ENCODE measurements at regions not wholly inside any gene's neighbourhood (a gene's known extent, or its start where the extent isn't known, plus 50 kb on each side); places are given as distances from the start of the nearest gene placed in this dataset.
A peak's percentile ranks its signal among the peaks of the same experiment; 100 is the strongest.

DNA sequence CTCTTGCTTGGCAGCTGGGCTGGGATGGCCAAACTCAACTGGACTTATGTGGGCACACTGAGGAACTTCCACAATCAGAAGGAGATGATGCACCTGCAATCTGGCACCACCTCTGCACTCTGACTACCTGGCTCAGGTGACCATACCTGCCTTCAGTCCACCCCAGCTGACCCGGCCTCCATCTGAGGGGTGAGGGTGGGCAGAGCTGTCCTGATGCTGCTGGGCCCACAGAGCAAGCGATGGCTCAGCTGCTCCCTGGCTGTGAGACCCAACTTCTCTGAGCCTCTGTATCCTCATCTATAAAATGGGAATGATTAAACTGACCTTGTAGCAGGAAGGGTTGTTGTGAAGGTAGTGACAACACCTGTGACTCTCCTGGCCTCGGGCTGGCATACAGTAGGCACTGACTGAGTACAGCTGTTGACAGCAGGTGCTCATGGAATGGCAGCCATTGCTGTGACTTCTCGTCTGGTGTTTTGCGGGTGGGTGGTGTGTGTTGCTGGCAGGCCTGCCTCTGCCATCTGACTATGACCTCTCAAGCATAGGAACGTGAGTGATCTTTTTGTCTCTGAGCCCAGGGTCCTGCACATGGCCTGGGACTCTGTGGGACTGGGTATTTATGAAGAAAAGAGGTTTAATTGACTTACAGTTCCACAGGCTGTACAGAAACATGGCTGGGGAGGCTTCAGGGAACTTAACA is 438.5 kb downstream of the PTPRU start:
- Histone ChIP-seq H3K36me3 (no peaks in the 10 kb centered on the region), H3K4me3 (no peak overlapping the region), H3K27ac (peak overlapping the region; percentile 96), H3K4me1 (peaks cover 29% of the 10 kb centered on the region), H3K27me3 (no peaks in the 10 kb centered on the region), H3K9me3 (replicated peaks) (no peaks in the 10 kb centered on the region)
- no peak for DNase-seq

DNA sequence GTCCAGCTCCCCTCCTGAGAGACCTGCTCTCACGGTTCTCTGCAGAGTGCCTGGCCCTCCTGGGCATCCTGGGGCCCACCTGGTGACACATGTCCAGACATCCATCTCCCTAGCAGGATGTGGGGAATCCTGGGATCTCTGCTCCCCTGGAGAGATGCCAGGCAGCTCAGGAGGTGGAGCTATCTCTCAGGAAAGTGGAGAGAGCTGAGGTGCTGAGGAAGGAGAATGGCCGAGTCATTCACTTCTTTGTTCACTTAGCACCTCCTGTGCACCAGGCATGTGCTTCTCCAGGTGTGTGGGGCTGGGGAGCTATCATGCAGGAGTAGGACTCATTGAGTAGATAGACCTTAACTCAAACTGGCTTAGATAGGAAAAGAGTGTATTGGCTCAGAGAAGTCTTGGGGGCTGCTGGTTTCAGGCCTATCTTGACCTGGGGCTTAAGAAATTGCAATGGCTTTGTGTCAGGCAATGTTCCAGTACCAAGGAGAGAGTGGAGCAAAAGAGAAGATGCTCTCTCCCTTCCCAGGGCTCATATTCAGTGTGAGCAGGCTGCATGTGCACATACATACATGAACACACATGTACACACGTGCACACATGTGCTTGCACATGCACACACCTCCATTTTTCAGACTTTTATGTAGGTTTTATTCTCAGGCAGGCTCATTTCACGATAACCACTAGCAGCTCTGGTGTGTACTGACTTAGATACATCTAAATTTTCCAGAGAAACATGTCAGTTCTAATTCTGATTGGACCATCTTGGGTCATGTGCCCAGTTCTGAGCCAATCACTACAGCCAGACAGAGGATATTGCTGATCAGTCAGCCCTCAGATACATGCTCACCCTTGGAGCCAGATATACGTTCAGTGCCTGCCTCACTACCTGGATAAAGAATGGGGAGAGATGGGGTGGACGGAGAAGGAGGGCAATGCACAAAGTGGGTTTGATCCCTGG is 437.6 kb downstream of the PTPRU start:
- Histone ChIP-seq H3K4me1 (peaks cover 29% of the 10 kb centered on the region), H3K27me3 (no peaks in the 10 kb centered on the region), H3K36me3 (no peaks in the 10 kb centered on the region), H3K4me3 (no peak overlapping the region), H3K27ac (peak overlapping the region; percentile 96; the same call in 1 of the 2 replicates), H3K9me3 (replicated peaks) (no peaks in the 10 kb centered on the region)
- peak; percentile 57 to 73 for DNase-seq

DNA sequence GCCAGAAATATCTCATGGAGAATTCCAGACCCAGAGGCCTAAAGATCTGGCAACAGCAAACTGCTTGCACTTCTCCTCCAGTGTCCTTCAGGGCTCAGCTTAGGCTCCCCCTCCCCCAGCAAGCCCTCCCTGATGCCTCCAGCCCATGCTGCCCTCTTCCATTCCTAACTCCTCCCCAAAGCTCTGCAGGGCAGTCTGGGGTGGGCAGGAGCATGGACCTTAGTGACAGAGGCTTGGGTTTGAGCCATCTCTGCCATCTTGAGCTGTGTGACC is 436.8 kb downstream of the PTPRU start:
- Histone ChIP-seq H3K4me1 (peaks cover 29% of the 10 kb centered on the region), H3K36me3 (no peaks in the 10 kb centered on the region)
- no peak for DNase-seq

DNA sequence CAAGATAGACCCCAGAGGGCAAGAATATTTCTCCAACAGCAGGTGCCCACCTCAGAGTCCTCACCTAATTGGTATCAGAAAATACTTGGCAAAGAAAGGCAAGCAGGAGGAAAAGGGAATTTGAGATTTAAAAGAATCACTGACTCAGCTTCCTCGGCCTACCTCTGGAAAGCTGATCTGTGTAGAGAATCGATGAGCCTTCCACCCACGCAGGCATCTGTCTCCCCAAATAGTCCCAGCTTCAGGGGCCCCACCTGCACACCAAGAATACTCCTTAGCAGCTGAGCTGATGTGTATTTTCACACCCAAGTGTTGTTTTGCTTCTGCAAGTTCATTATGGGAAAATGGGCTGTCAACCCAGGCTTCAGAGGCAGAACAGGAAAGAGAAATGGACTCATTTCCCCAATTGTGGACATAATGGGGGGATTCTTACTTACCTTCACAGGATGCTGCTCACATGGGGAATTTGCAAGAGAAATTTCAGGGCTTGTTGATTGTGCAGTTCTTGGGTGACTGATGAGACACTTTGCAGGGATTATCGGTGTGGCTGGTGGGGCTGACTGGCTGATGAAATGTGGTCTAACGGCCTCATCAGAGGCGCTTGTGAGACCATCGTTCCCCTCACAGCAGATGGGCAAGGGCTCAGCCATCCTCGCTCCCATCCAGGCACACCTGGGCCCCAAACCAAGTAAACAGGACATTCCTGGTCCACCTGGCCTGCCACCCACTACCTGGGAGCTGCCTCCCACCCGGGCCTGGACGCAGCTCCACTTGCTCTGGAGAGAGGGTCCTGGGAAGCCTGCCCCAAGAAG is 436.3 kb downstream of the PTPRU start:
- Histone ChIP-seq H3K27me3 (no peaks in the 10 kb centered on the region), H3K27ac (no peak overlapping the region), H3K4me1 (peaks cover 29% of the 10 kb centered on the region), H3K4me3 (no peak overlapping the region), H3K36me3 (no peaks in the 10 kb centered on the region), H3K9me3 (replicated peaks) (no peaks in the 10 kb centered on the region)
- no peak for DNase-seq

More for the DNA sequence above, 436.8 kb downstream of the PTPRU start:
- H3K4me3 ChIP-seq: no peak overlapping the region
- no peaks in the 10 kb centered on the region for H3K27me3 ChIP-seq
- no peak overlapping the region for H3K27ac ChIP-seq
- H3K9me3 ChIP-seq (replicated peaks): no peaks in the 10 kb centered on the region

DNA sequence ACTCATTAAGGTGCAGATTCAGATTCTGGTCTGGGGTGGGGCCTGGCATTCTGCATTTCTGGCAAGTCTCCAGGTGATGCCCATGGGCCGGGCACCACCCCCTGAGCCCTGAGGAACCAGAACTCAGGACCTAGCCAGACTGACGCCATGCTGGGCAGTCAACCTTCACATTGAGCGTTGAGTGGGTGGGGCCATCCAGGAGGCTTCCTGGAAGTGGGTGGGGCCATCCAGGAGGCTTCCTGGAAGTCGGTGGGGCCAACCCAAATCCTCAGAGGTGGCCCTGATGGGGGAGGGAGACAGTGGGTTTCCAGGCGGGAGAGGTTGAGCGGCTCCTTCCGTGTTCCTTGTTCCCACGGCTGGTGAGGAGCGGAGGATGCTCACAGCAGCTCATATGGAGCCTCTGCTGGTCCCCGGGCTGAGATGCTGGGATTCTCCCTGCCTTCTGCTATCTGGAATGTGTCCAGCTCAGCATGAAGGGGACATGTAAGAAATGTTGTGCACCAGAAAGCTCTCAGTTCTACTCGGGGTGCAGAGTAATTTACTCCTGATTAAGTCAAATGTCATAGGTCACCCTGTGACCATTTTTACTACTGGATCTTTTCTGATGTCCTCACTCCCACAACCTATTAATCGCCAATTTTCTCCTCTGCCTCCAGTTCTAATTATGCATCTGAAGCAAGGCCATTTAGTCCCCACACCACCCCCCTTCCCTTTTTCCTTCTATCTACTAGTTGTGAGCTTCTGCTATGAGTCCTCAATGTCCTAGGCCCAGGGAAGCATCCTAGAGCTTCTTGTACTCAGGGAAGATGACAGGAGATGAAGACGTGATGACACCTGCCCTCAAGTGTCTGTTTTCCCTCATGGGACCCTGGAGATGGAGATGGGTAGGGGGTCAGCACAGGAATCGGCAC is 435.4 kb downstream of the PTPRU start:
- H3K4me3 ChIP-seq: no peak overlapping the region
- no peak overlapping the region for H3K27ac ChIP-seq
- no peaks in the 10 kb centered on the region for H3K36me3 ChIP-seq
- H3K27me3 ChIP-seq: no peaks in the 10 kb centered on the region
- peaks cover 28% of the 10 kb centered on the region for H3K4me1 ChIP-seq
- DNase-seq: no peak
- no peaks in the 10 kb centered on the region for H3K9me3 ChIP-seq (replicated peaks)

DNA sequence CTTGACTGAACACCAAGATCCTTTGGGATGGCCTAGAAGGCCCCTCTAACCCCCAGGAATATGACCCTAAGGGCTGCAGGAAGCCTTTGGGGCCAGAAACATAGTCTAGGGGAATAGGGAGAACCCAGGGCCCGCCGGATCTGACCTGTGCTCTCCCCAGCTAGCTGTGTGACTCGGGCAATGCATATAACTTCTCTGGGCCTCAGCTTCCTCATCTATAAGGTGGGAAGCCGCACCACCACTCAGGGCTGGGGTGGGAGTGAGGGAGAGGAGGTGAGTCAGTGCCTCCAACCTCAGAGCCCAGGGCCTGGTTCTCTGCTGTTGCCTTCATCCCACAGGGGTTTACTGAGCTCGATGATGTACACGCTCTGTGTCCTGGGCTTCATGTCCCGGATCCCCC is 434.4 kb downstream of the PTPRU start:
- DNase-seq: no peak
- Histone ChIP-seq H3K27ac (no peak overlapping the region), H3K9me3 (replicated peaks) (no peaks in the 10 kb centered on the region)

DNA sequence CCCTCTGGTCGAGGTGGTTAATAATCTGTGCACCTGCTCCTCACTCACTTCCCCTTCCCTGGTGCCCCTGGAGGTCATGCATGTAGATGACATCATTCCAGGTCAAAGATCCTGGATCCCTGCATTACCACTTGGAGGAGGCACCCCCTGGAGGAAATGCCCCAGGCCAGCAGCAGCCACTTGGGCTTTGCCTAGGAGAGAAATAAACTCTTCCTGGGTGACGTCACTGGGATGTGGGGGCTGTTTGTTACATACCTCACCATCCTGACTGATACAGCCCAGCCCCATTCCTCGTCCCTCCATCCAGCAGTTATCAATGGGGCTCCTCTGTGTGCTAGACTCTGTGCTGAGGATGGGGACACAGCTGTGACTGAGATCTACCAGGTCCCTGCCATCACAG is 433.6 kb downstream of the PTPRU start:
- Histone ChIP-seq H3K4me3 (no peak overlapping the region), H3K36me3 (no peaks in the 10 kb centered on the region), H3K9me3 (replicated peaks) (no peaks in the 10 kb centered on the region), H3K4me1 (peaks cover 14% of the 10 kb centered on the region), H3K27ac (no peak overlapping the region), H3K27me3 (no peaks in the 10 kb centered on the region)
- DNase-seq: no peak

More for the DNA sequence above, 434.4 kb downstream of the PTPRU start:
- Histone ChIP-seq H3K36me3 (no peaks in the 10 kb centered on the region), H3K4me3 (no peak overlapping the region), H3K27me3 (no peaks in the 10 kb centered on the region), H3K4me1 (peaks cover 19% of the 10 kb centered on the region)

DNA sequence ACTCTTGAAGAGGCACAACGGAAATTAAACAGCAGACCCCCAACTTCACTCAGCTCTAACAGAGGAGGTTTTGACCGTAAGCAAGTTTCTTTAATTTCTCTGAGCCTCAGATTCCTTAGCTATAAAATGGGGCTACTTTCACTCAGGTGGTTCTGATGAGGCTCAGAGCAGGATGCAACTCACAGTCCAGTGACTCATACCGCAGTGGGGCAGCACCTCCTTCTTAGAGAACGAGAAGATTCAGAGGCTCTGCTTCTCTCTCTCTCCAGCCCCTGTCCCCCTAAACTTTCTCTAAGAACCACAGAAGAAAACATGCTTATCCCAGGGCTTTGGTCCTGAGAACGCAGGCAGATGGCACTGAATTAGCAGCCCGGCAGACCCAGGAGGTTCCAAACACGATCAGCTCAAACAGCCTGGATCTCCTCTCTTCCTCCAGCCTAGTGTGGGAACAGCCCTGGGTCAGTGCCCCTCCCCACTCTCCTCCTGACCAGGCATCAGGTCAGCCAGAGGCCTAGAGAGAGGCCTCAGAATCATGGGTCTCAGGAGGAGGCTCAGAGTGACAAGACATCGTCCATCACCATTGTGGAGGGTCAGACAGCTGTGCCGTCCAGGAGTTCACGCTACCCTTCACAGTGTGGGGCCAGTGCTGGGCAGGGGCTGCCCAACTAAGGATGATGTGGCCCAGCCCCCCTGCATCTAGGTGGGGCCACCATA is 433.0 kb downstream of the PTPRU start:
- H3K4me1 ChIP-seq: peaks cover 9% of the 10 kb centered on the region; the same call in 1 of the 2 replicates
- no peak overlapping the region for H3K27ac ChIP-seq
- H3K4me3 ChIP-seq: no peak overlapping the region
- DNase-seq: no peak
- no peaks in the 10 kb centered on the region for H3K27me3 ChIP-seq
- H3K9me3 ChIP-seq (replicated peaks): no peaks in the 10 kb centered on the region
- H3K36me3 ChIP-seq: no peaks in the 10 kb centered on the region

DNA sequence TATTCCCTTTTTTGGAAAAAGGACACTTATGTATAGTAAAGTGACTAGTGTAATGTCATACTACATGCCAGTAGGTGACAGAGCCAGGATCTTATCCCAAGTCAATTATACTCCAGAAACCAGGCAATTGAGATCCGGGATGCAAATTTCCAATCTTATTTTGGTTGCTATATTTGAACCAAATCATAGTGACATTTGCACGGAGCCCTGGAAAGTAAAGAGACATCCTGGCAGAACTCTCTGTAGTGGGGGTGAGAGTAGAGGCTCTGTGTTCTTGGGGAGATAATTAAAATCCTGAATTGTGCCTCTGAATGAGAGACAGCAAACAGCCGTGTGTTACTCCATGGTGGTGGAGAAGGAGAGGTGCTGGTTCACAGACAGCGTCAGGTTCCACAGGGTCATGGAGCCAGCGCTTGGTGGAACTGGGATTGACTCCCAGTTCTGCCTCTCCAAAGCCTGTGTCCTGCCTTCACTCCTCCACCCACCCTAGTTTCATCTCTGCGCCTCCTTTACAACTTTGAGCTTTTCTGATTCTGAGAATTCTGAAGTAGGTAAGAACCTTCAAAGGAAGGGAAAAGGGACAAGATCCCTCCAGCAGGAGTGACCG is 432.3 kb downstream of the PTPRU start:
- Histone ChIP-seq H3K4me1 (peaks cover 2% of the 10 kb centered on the region; the same call in 1 of the 2 replicates), H3K27me3 (no peaks in the 10 kb centered on the region), H3K27ac (no peak overlapping the region), H3K36me3 (no peaks in the 10 kb centered on the region), H3K9me3 (replicated peaks) (no peaks in the 10 kb centered on the region), H3K4me3 (no peak overlapping the region)
- DNase-seq: no peak

DNA sequence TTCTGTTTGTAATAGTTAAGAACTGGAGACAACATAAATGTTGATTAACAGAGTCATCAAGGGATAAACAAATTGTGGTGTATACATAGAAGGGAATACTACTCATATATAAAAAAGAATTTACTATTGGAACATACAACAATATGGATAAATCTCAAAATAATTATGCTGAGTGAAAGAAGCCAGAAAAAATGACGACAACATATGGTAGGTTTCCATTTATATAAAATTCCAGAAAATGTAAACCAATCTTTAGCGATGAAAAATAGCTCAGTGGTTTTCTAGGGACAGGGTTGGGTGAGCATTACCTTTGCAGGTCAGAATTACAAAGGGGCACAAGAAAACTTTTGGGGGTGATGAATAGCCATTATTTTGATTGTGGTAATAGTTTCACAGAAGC is 431.6 kb downstream of the PTPRU start:
- no peaks in the 10 kb centered on the region for H3K27me3 ChIP-seq
- no peaks in the 10 kb centered on the region for H3K4me1 ChIP-seq

DNA sequence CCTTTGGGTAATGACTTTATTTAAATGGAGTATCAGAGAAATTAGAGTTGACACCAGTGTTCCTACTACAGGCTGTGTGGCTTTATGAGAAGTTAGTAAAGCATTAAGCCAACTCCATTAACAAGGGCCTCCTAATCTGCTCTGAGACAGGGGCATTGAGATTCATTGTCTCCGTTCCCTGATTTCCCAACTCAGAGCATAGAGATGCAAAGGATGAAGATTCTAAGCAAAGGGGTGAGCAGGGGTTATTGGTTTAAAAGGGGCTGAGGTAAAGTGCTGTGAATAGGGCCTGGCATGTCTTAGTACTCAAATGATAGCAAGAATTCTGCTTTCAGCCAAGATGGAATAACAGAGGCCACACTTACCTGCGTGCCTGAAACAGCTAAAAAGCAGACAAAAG is 428.4 kb downstream of the PTPRU start:
- DNase-seq: no peak
- no peaks in the 10 kb centered on the region for H3K27me3 ChIP-seq
- no peaks in the 10 kb centered on the region for H3K4me1 ChIP-seq
- no peak overlapping the region for H3K27ac ChIP-seq
- H3K36me3 ChIP-seq: no peaks in the 10 kb centered on the region
- H3K9me3 ChIP-seq (replicated peaks): peaks cover 4% of the 10 kb centered on the region; the same call in 1 of the 2 replicates
- H3K4me3 ChIP-seq: no peak overlapping the region

More for the DNA sequence above, 431.6 kb downstream of the PTPRU start:
- no peak overlapping the region for H3K27ac ChIP-seq
- no peak for DNase-seq
- no peak overlapping the region for H3K4me3 ChIP-seq
- H3K36me3 ChIP-seq: no peaks in the 10 kb centered on the region
- H3K9me3 ChIP-seq (replicated peaks): no peaks in the 10 kb centered on the region

DNA sequence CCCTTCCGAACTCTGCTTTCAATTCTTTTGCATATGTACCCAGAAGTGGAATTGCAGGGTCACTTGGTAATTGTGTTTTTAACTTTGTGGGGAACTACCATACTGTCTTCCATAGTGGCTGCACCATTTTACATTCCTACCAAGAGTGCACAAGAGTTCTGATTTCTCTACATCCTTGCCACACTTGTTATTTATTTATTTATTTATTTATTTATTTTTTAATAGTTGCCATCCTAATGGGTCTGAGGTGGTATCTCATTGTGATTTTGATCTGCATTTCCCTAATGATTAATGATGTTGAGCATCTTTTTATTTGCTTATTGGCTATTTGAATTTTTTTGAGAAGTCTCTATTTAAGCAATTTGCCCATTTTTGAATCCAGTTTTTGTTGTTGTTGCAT is 422.4 kb downstream of the PTPRU start:
- Histone ChIP-seq H3K27me3 (no peaks in the 10 kb centered on the region), H3K4me3 (no peak overlapping the region), H3K9me3 (replicated peaks) (peaks cover 7% of the 10 kb centered on the region; the same call in 1 of the 2 replicates), H3K27ac (no peak overlapping the region), H3K4me1 (no peaks in the 10 kb centered on the region), H3K36me3 (no peaks in the 10 kb centered on the region)
- no peak for DNase-seq

DNA sequence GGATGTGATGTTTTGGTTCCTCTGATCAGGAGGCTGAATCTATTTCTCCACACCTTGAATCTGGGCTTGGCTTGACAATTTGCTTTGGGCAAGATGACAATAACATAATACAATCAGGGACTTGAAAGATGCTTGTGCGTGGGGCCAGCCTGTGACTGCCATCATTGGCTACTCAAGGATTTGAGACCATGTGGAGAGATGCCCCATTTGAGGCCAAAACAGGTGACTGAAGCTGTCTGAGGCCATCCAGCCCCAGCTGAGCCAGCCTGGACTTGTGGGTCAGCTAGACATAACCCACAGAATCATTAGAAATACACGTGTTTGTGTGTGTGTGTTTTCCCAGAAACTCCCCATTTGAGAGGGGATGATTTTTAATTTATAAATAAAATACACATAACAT is 421.5 kb downstream of the PTPRU start:
- DNase-seq: no peak
- Histone ChIP-seq H3K36me3 (no peaks in the 10 kb centered on the region), H3K4me1 (no peaks in the 10 kb centered on the region), H3K9me3 (replicated peaks) (peaks cover 7% of the 10 kb centered on the region; the same call in 1 of the 2 replicates), H3K27me3 (no peaks in the 10 kb centered on the region), H3K4me3 (no peak overlapping the region), H3K27ac (no peak overlapping the region)
